ENCODE measurements at regions not wholly inside any gene's neighbourhood (a gene's known extent, or its start where the extent isn't known, plus 50 kb on each side); places are given as distances from the start of the nearest gene placed in this dataset.

GRCh38 chr11:33630936-33631748, 69.5 kb downstream of the C11orf91 start:
- TF ChIP-seq CTCF (IDR thresholded peaks at IDR 0.05; ENCODE audit: low read depth, low read length), result no peak
- peak in 1 of 2 donors; percentile 43 for DNase-seq (ENCODE audit: low read depth in 2 of 2)
- no peak overlapping the region for H3K4me3 ChIP-seq (replicated peaks in 1 of 2; ENCODE audit: low read depth in 2 of 2, low read length in 2 of 2)

- H3K4me3 ChIP-seq (replicated peaks in 1 of 2; ENCODE audit: low read depth in 2 of 2, low read length in 2 of 2), result no peak overlapping the region
- DNase-seq (ENCODE audit: low read depth in 2 of 2), result peak in 1 of 2 donors; percentile 23
Measured at GRCh38 chr11:33624083-33624482, 76.5 kb downstream of the C11orf91 start.

GRCh38 chr11:33622806-33623205, 77.8 kb downstream of the C11orf91 start:
- TF ChIP-seq CTCF (IDR thresholded peaks at IDR 0.05; ENCODE audit: low read depth, low read length), result no peak
- DNase-seq (ENCODE audit: low read depth in 2 of 2), result no peak
- no peak overlapping the region for H3K4me3 ChIP-seq (replicated peaks in 1 of 2; ENCODE audit: low read depth in 2 of 2, low read length in 2 of 2)

More at GRCh38 chr11:33624083-33624482, 76.5 kb downstream of the C11orf91 start:
- TF ChIP-seq CTCF (IDR thresholded peaks at IDR 0.05; ENCODE audit: low read depth, low read length), result no peak

- no peak for TF ChIP-seq CTCF (IDR thresholded peaks at IDR 0.05; ENCODE audit: low read depth, low read length)
- no peak overlapping the region for H3K4me3 ChIP-seq (replicated peaks in 1 of 2; ENCODE audit: low read depth in 2 of 2, low read length in 2 of 2)
- peak; percentile 65 to 70 for DNase-seq (ENCODE audit: low read depth in 2 of 2)
Measured at GRCh38 chr11:33622186-33622585, 78.4 kb downstream of the C11orf91 start.

- peak; percentile 54 to 83 for DNase-seq (ENCODE audit: low read depth in 2 of 2)
- no peak for TF ChIP-seq CTCF (IDR thresholded peaks at IDR 0.05; ENCODE audit: low read depth, low read length)
- H3K4me3 ChIP-seq (replicated peaks in 1 of 2; ENCODE audit: low read depth in 2 of 2, low read length in 2 of 2), result no peak overlapping the region
Measured at GRCh38 chr11:33620423-33621171, 80.0 kb downstream of the C11orf91 start.

- no peak for DNase-seq (ENCODE audit: low read depth in 2 of 2)
- no peak overlapping the region for H3K4me3 ChIP-seq (replicated peaks in 1 of 2; ENCODE audit: low read depth in 2 of 2, low read length in 2 of 2)
- TF ChIP-seq CTCF (IDR thresholded peaks at IDR 0.05; ENCODE audit: low read depth, low read length), result no peak
Measured at GRCh38 chr11:33618956-33619355, 81.7 kb downstream of the C11orf91 start.
